Mucosa of descending colon (tissue), 3 donors: ENCODE measurements at regions not wholly inside any gene's neighbourhood (a gene's known extent, or its start where the extent isn't known, plus 50 kb on each side); places are given as distances from the start of the nearest gene placed in this dataset.
A peak's percentile ranks its signal among the peaks of the same experiment; 100 is the strongest.

ENCODE experiments used
- ATAC-seq: fragments of 200-7000 bp; cut with Tn5 transposase; one replicate; pipeline ENCODE4 v1.9.1; 2020; ENCODE audit warnings: mild to moderate bottlenecking, moderate library complexity
- DNase-seq, 3 donors: peaks; one replicate each; pipeline ENCODE4 v3.0.0-alpha.2; 2020
- H3K36me3 ChIP-seq: fragments of 200-600 bp; one replicate; pipeline ENCODE4 v1.8.0; 2021; ENCODE audit warnings: low read depth, mild to moderate bottlenecking
- H3K4me1 ChIP-seq: fragments of 200-600 bp; one replicate; pipeline ENCODE4 v1.8.0; 2021; ENCODE audit warnings: low read depth, mild to moderate bottlenecking
- H3K4me3 ChIP-seq: fragments of 200-600 bp; one replicate; pipeline ENCODE4 v1.8.0; 2021; ENCODE audit warnings: mild to moderate bottlenecking
- H3K9me3 ChIP-seq: fragments of 200-600 bp; one replicate; pipeline ENCODE4 v1.8.0; 2021; ENCODE audit warnings: mild to moderate bottlenecking
- intact Hi-C, 2 donors: fragments of 100-400 bp; cut with DNase I in 1 of 2; cut with micrococcal nuclease in 1 of 2; formaldehyde crosslinking; loops; one replicate each; pipeline versions ENCODE4 v1.11.0 to v1.11.1; 2022; cut with DNase I, micrococcal nuclease
- TF ChIP-seq, protein P1 (sequence below): fragments of 200-600 bp; IDR thresholded peaks from one replicate; pipeline ENCODE4 v1.8.0; 2022; ENCODE audit warnings: antibody characterized with exemption, mild to moderate bottlenecking
- donor health status: DM: no; HTN: no; CAD: no; lungs with moderate emphysema.
- donor health status: DM: no; HTN: no; CAD: no.
- donor health status: DM: no; HTN: yes; CAD: no.

DNA sequence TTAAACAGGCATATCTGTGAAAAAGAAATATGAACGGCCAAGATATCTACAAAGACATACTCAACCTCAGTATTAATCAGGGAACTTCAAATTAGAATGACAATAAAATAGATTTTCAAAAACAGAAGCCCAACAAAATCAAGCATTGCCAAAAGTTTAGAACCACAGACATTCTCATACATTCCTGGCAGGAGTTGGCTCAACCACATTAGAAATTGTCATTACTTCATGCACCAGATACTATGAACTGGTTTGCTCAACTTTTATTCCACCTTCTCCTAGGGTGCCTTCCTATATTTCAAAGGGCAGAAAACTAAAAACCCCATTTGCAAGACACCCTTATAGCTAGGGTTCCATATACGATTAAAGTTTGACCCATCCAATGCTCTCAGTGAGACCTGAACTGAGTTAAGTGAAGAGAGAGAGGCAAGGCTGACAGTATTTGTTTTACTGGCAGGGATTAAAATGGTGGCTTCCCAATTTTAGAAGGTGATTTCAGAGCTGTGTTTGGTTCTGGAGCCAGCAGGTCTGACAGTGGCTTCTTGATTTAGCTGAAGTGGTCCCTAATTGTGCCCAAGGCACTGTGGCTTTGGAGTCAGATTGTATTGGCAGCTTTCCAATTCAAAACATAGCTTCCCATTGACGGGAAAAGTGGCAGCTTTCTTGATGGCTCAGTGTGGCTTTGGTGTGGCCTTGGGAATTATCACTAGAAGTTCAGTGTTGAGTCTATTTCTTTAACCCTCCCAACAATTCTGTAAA lies 77.1 kb upstream of the CDYL start:
- intact Hi-C loops = no loop called here
- H3K36me3 ChIP-seq = no peaks in the 10 kb centered on the region
- no peak overlapping the region for H3K4me3 ChIP-seq
- DNase-seq (no peak), ATAC-seq (no peak)
- H3K9me3 ChIP-seq = no peaks in the 10 kb centered on the region
- TF ChIP-seq, protein P1, sequence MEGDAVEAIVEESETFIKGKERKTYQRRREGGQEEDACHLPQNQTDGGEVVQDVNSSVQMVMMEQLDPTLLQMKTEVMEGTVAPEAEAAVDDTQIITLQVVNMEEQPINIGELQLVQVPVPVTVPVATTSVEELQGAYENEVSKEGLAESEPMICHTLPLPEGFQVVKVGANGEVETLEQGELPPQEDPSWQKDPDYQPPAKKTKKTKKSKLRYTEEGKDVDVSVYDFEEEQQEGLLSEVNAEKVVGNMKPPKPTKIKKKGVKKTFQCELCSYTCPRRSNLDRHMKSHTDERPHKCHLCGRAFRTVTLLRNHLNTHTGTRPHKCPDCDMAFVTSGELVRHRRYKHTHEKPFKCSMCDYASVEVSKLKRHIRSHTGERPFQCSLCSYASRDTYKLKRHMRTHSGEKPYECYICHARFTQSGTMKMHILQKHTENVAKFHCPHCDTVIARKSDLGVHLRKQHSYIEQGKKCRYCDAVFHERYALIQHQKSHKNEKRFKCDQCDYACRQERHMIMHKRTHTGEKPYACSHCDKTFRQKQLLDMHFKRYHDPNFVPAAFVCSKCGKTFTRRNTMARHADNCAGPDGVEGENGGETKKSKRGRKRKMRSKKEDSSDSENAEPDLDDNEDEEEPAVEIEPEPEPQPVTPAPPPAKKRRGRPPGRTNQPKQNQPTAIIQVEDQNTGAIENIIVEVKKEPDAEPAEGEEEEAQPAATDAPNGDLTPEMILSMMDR = no peak
- H3K4me1 ChIP-seq = no peaks in the 10 kb centered on the region

- ATAC-seq (no peak), DNase-seq (no peak)
- Histone ChIP-seq H3K36me3 (no peaks in the 10 kb centered on the region), H3K4me1 (no peaks in the 10 kb centered on the region), H3K9me3 (no peaks in the 10 kb centered on the region), H3K4me3 (no peak overlapping the region)
- TF ChIP-seq, protein P1 = no peak
- intact Hi-C loops = no loop called here
These were observed 82.8 kb upstream of the CDYL start for GRCh38 chr6:4693173-4693970.

DNA sequence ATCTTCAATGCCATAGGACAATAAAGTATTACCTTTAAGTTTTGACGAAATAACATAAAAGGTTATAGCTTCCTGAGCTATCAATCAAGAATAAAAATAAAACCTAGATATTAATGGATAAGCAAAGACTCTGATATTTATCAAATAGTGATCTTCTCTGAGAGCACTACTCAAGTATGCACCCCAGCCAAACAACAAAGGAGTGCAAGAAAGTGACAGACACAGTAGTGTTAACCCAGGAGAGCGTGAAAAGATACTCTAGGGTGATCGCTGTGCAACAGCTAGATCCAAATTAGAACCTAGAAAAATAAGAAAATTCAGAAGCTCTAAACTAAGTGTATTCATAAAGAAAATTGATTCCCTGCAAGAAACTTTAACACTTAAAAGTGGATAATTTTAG lies 83.5 kb upstream of the CDYL start:
- Histone ChIP-seq H3K36me3 (no peaks in the 10 kb centered on the region), H3K4me3 (no peak overlapping the region), H3K4me1 (no peaks in the 10 kb centered on the region), H3K9me3 (no peaks in the 10 kb centered on the region)
- TF ChIP-seq, protein P1 = no peak
- no peak for ATAC-seq
- DNase-seq = no peak
- intact Hi-C loops = no loop called here

DNA sequence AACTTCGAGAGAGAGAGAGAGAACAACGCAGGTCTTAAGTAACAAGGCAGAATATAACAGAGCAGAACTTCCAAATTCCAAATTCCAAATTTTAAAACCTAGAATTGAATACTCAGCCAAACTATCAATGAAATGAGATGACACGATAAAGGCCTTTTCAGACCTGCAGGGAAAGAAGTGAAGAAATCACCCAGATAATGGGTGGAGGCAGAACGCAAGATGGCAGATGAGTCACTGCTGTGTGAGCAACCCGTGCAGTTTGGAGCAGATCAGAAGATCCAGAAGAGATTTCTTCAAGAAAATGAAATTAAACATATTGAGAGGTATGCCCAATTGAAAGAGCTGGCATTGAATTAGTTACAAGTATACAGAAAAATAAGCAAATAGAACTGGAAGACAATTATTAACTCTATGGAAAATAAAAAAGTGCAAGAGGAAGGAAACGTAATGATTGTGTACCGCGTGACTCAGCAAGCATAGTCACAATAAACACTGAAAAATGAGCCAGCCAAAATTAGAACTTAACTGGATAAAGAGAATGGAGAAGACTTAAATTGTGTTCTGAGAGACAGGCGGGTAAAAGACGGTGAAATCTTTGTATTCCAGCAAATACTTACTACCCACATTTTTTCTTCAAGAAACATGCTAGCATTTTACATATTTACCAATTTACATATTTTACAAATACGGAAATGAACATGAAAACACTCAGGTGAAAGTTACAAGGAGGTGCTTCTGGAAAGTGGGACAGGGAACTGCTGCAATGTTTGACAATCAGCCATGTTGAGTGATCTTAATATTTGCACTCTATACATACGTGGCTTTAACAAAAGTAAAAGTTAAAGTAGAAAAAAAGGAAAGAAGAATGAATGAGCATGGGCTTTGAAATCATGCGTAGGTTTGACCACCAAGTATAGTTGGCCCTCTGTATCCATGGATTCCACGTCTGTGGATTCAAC lies 87.9 kb upstream of the CDYL start:
- H3K36me3 ChIP-seq = no peaks in the 10 kb centered on the region
- ATAC-seq (peak; percentile 82), DNase-seq (peak in 1 of 3 donors; percentile 7)
- TF ChIP-seq, protein P1 = no peak
- H3K9me3 ChIP-seq = no peaks in the 10 kb centered on the region
- H3K4me3 ChIP-seq = no peak overlapping the region
- intact Hi-C loops = no loop called here
- H3K4me1 ChIP-seq = no peaks in the 10 kb centered on the region

DNA sequence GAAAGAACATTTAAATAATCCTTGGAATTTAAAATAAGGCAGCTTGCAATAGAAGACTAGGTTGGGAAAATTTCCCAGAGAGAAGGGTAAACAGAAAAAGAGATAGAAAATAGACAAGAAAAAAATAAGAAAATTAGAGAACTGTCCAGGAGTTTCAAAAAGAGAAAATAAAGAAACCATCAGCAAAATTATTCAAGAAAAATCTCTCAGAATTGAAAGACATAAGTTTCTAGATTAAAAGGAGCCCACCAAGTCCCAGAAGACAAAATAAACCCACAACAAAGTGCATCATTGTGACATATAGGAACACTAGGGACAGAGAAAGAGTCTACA lies 88.6 kb upstream of the CDYL start:
- Histone ChIP-seq H3K9me3 (no peaks in the 10 kb centered on the region), H3K36me3 (no peaks in the 10 kb centered on the region), H3K4me1 (no peaks in the 10 kb centered on the region), H3K4me3 (no peak overlapping the region)
- ATAC-seq = no peak
- DNase-seq = no peak
- TF ChIP-seq, protein P1 = no peak
- intact Hi-C loops = no loop called here
